Tibial artery (tissue), 4 donors: ENCODE measurements at regions not wholly inside any gene's neighbourhood (a gene's known extent, or its start where the extent isn't known, plus 50 kb on each side); places are given as distances from the start of the nearest gene placed in this dataset.

Experiments used
- DNase-seq, 2 donors: peaks; one replicate each; pipeline ENCODE4 v3.0.0-alpha.2; 2019
- H3K27ac ChIP-seq, 2 donors: fragments of 200-600 bp; sonication (generic) in 1 of 2; 1 replicate in 1 of 2; 2 replicates in 1 of 2; pipeline ENCODE4 v1.5.1; 2018 to 2019; ENCODE audit warnings: mild to moderate bottlenecking in 1 of 2
- H3K27me3 ChIP-seq, 2 donors: fragments of 200-600 bp; sonication (generic) in 1 of 2; one replicate each; pipeline versions ENCODE4 v1.5.1 to v1.6.0; 2016 to 2019
- H3K36me3 ChIP-seq, 3 donors: fragments of 200-600 bp; sonication (generic) in 2 of 3; one replicate each; pipeline ENCODE4 v1.5.1; 2016 to 2019; ENCODE audit warnings: mild to moderate bottlenecking in 2 of 3
- H3K4me1 ChIP-seq, 4 donors: fragments of 200-600 bp; sonication (generic) in 2 of 4; 1 replicate in 3 of 4; 2 replicates in 1 of 4; pipeline ENCODE4 v1.5.1; 2016 to 2019
- H3K4me3 ChIP-seq, 2 donors: fragments of 200-600 bp; sonication (generic) in 1 of 2; 1 replicate in 1 of 2; 2 replicates in 1 of 2; pipeline ENCODE4 v1.5.1; 2018 to 2019; ENCODE audit warnings: mild to moderate bottlenecking in 2 of 2
- H3K9me3 ChIP-seq, 3 donors: fragments of 200-600 bp; sonication (generic) in 1 of 3; one replicate each; pipeline ENCODE4 v1.5.1; 2016 to 2019
- CTCF ChIP-seq, 2 experiments: fragments of 200-600 bp in 1 of 2; fragments of 450-650 bp in 1 of 2; IDR thresholded peaks; one replicate each; pipeline ENCODE4 v1.5.1; 2017 to 2019; ENCODE audit warnings: antibody characterized with exemption in 2 of 2, mild to moderate bottlenecking in 1 of 2, moderate library complexity in 1 of 2
- intact Hi-C: fragments of 100-400 bp; cut with DNase I; formaldehyde crosslinking; loops from one replicate; pipeline ENCODE4 v1.15.0; 2023; ENCODE audit warnings: low total_unique reads

DNA sequence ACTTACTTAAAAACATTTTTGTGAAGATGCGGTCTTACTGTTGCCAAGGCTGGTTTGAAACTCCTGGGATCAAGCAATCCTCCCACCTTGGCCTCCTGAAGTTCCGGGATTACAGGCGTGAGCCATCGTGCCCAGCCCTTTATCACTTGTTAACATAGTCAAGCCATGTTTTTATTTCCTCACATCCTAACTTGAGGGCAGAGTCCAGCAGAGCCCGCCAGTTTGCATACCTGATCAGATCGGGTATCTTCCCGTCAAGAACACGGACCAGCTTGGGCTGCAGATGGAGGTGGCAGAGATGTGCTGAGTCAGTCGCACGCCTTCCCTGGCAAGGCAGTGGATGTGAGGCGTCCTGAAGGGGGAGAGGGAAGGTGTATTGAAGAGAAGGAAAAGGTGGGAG is 447.3 kb upstream of the USP9Y start:
- Histone ChIP-seq H3K9me3 (no peaks in the 10 kb centered on the region), H3K36me3 (no peaks in the 10 kb centered on the region), H3K27me3 (no peaks in the 10 kb centered on the region), H3K27ac (no peak overlapping the region), H3K4me1 (no peaks in the 10 kb centered on the region), H3K4me3 (no peak overlapping the region)
- intact Hi-C loops: no loop called here
- TF ChIP-seq CTCF (IDR thresholded peaks at IDR 0.05): no peak
- DNase-seq: no peak

GRCh38 chrY:12271162-12271561 is 429.9 kb upstream of the USP9Y start:
- Histone ChIP-seq H3K9me3 (no peaks in the 10 kb centered on the region), H3K4me3 (no peak overlapping the region), H3K27ac (no peak overlapping the region), H3K27me3 (no peaks in the 10 kb centered on the region), H3K36me3 (no peaks in the 10 kb centered on the region), H3K4me1 (no peaks in the 10 kb centered on the region)
- no peak for DNase-seq
- no peak for TF ChIP-seq CTCF (IDR thresholded peaks at IDR 0.05)
- intact Hi-C loops: no loop called here

DNA sequence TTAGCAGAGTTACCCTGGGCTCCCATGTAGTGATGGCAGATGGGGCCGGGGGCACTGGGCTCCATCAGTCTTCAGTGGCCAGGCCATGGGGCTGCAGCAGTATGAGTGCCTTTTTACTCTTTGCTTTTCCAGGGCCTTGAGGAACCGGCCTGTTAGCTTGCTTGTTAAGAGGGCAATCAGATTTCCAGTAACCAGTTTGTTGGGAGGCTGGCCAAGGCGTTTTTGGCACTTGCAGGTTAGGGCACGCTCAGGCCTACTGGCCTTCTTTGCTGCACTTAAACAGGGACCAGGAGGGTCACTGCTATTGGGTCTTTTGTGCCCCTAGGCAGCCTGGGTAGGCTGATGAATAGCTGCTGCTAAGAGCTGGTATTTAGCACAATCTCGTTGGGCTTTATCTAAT is 415.4 kb upstream of the USP9Y start:
- no peak for TF ChIP-seq CTCF (IDR thresholded peaks at IDR 0.05)
- Histone ChIP-seq H3K4me1 (no peaks in the 10 kb centered on the region), H3K36me3 (no peaks in the 10 kb centered on the region), H3K9me3 (no peaks in the 10 kb centered on the region), H3K4me3 (no peak overlapping the region), H3K27ac (no peak overlapping the region), H3K27me3 (no peaks in the 10 kb centered on the region)
- intact Hi-C loops: no loop called here
- no peak for DNase-seq

DNA sequence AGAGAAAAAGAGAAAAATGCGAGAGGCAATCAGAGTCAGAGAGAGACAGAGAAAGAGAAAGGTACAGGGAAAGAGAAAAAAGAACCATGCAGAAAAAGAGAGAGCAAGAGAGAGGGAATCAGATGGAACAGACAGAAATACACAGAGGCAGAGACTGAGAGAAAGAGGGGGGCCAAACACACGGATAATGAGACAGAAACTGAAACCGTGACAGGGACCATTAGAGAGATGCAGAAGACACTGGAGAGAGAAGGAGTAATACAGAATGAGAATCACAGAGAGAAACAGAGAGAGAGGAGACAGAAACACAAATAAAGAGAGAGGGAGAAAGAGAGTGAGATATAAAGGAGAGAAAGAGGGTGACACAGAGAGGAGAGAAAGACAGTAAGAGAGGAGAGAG is 412.1 kb upstream of the USP9Y start:
- no peaks in the 10 kb centered on the region for H3K36me3 ChIP-seq
- no peaks in the 10 kb centered on the region for H3K27me3 ChIP-seq
- intact Hi-C loops: no loop called here
- DNase-seq: no peak
- no peaks in the 10 kb centered on the region for H3K9me3 ChIP-seq
- H3K4me3 ChIP-seq: no peak overlapping the region
- TF ChIP-seq CTCF (IDR thresholded peaks at IDR 0.05): no peak
- no peaks in the 10 kb centered on the region for H3K4me1 ChIP-seq
- H3K27ac ChIP-seq: no peak overlapping the region

GRCh38 chrY:12289415-12289814 is 411.6 kb upstream of the USP9Y start:
- DNase-seq: no peak

More at GRCh38 chrY:12289415-12289814, 411.6 kb upstream of the USP9Y start:
- H3K9me3 ChIP-seq: no peaks in the 10 kb centered on the region
- no peak for TF ChIP-seq CTCF (IDR thresholded peaks at IDR 0.05)
- H3K27me3 ChIP-seq: no peaks in the 10 kb centered on the region
- no peak overlapping the region for H3K4me3 ChIP-seq
- no peaks in the 10 kb centered on the region for H3K4me1 ChIP-seq
- H3K27ac ChIP-seq: no peak overlapping the region
- no peaks in the 10 kb centered on the region for H3K36me3 ChIP-seq
- intact Hi-C loops: no loop called here
